ENCODE measurements at regions not wholly inside any gene's neighbourhood (a gene's known extent, or its start where the extent isn't known, plus 50 kb on each side); places are given as distances from the start of the nearest gene placed in this dataset.

GRCh38 chr2:63763391-63763941 is 78.2 kb upstream of the UGP2 start:
- Mint-ChIP-seq H3K27ac (no peak overlapping the region), H3K4me3 (no peak overlapping the region), H3K27me3 (no peaks in the 10 kb centered on the region), H3K36me3 (ENCODE audit: low read depth) (no peaks in the 10 kb centered on the region), H3K9me3 (no peaks in the 10 kb centered on the region), H3K4me1 (ENCODE audit: low read depth) (no peaks in the 10 kb centered on the region)
- intact Hi-C loops (cut with micrococcal nuclease), result no loop called here

- Mint-ChIP-seq H3K27ac (no peak overlapping the region), H3K4me3 (no peak overlapping the region), H3K27me3 (no peaks in the 10 kb centered on the region), H3K9me3 (no peaks in the 10 kb centered on the region), H3K4me1 (ENCODE audit: low read depth) (no peaks in the 10 kb centered on the region), H3K36me3 (ENCODE audit: low read depth) (no peaks in the 10 kb centered on the region)
- intact Hi-C loops (cut with micrococcal nuclease), result no loop called here
Measured at GRCh38 chr2:63764630-63765029, 77.1 kb upstream of the UGP2 start.

- H3K36me3 Mint-ChIP-seq (ENCODE audit: low read depth), result no peaks in the 10 kb centered on the region
- intact Hi-C loops (cut with micrococcal nuclease), result no loop called here
Measured at GRCh38 chr2:63765117-63765516, 76.6 kb upstream of the UGP2 start.

GRCh38 chr2:63767307-63767706 is 74.4 kb upstream of the UGP2 start:
- H3K4me1 Mint-ChIP-seq (ENCODE audit: low read depth), result no peaks in the 10 kb centered on the region
- no peak overlapping the region for H3K4me3 Mint-ChIP-seq
- no peak overlapping the region for H3K27ac Mint-ChIP-seq
- no peaks in the 10 kb centered on the region for H3K36me3 Mint-ChIP-seq (ENCODE audit: low read depth)
- H3K27me3 Mint-ChIP-seq, result no peaks in the 10 kb centered on the region
- no peaks in the 10 kb centered on the region for H3K9me3 Mint-ChIP-seq
- intact Hi-C loops (cut with micrococcal nuclease), result no loop called here

More at GRCh38 chr2:63765117-63765516, 76.6 kb upstream of the UGP2 start:
- no peak overlapping the region for H3K4me3 Mint-ChIP-seq
- no peak overlapping the region for H3K27ac Mint-ChIP-seq
- no peaks in the 10 kb centered on the region for H3K27me3 Mint-ChIP-seq
- no peaks in the 10 kb centered on the region for H3K9me3 Mint-ChIP-seq
- H3K4me1 Mint-ChIP-seq (ENCODE audit: low read depth), result no peaks in the 10 kb centered on the region

GRCh38 chr2:63768051-63768450 is 73.6 kb upstream of the UGP2 start:
- Mint-ChIP-seq H3K27me3 (no peaks in the 10 kb centered on the region), H3K27ac (no peak overlapping the region), H3K4me3 (no peak overlapping the region), H3K36me3 (ENCODE audit: low read depth) (no peaks in the 10 kb centered on the region), H3K4me1 (ENCODE audit: low read depth) (no peaks in the 10 kb centered on the region), H3K9me3 (no peaks in the 10 kb centered on the region)
- intact Hi-C loops (cut with micrococcal nuclease), result no loop called here

- Mint-ChIP-seq H3K9me3 (no peaks in the 10 kb centered on the region), H3K4me1 (ENCODE audit: low read depth) (no peaks in the 10 kb centered on the region), H3K36me3 (ENCODE audit: low read depth) (no peaks in the 10 kb centered on the region), H3K27me3 (no peaks in the 10 kb centered on the region), H3K27ac (no peak overlapping the region), H3K4me3 (no peak overlapping the region)
- intact Hi-C loops (cut with micrococcal nuclease), result no loop called here
Measured at GRCh38 chr2:63769915-63770314, 71.8 kb upstream of the UGP2 start.

GRCh38 chr2:63772061-63772460 is 69.6 kb upstream of the UGP2 start:
- Mint-ChIP-seq H3K9me3 (peaks cover 8% of the 10 kb centered on the region), H3K27me3 (no peaks in the 10 kb centered on the region), H3K4me3 (no peak overlapping the region), H3K36me3 (ENCODE audit: low read depth) (no peaks in the 10 kb centered on the region), H3K27ac (no peak overlapping the region), H3K4me1 (ENCODE audit: low read depth) (no peaks in the 10 kb centered on the region)
- intact Hi-C loops (cut with micrococcal nuclease), result no loop called here

GRCh38 chr2:63775191-63775590 is 66.5 kb upstream of the UGP2 start:
- Mint-ChIP-seq H3K9me3 (peaks cover 19% of the 10 kb centered on the region), H3K4me1 (ENCODE audit: low read depth) (peaks cover 10% of the 10 kb centered on the region), H3K36me3 (ENCODE audit: low read depth) (no peaks in the 10 kb centered on the region), H3K27me3 (no peaks in the 10 kb centered on the region), H3K4me3 (no peak overlapping the region), H3K27ac (no peak overlapping the region)
- intact Hi-C loops (cut with micrococcal nuclease), result no loop called here

- Mint-ChIP-seq H3K36me3 (ENCODE audit: low read depth) (no peaks in the 10 kb centered on the region), H3K4me1 (ENCODE audit: low read depth) (peaks cover 10% of the 10 kb centered on the region), H3K27me3 (no peaks in the 10 kb centered on the region), H3K27ac (no peak overlapping the region), H3K4me3 (no peak overlapping the region), H3K9me3 (peaks cover 19% of the 10 kb centered on the region)
- intact Hi-C loops (cut with micrococcal nuclease), result no loop called here
Measured at GRCh38 chr2:63776382-63776781, 65.3 kb upstream of the UGP2 start.

GRCh38 chr2:63777816-63778215 is 63.9 kb upstream of the UGP2 start:
- Mint-ChIP-seq H3K4me3 (no peak overlapping the region), H3K27ac (peak overlapping the region; percentile 40), H3K4me1 (ENCODE audit: low read depth) (peaks cover 10% of the 10 kb centered on the region), H3K36me3 (ENCODE audit: low read depth) (no peaks in the 10 kb centered on the region), H3K9me3 (peaks cover 19% of the 10 kb centered on the region), H3K27me3 (no peaks in the 10 kb centered on the region)
- intact Hi-C loops (cut with micrococcal nuclease), result no loop called here

- intact Hi-C loops (cut with micrococcal nuclease), result no loop called here
- peaks cover 10% of the 10 kb centered on the region for H3K4me1 Mint-ChIP-seq (ENCODE audit: low read depth)
- peak overlapping the region; percentile 40 for H3K27ac Mint-ChIP-seq
- no peak overlapping the region for H3K4me3 Mint-ChIP-seq
- peaks cover 19% of the 10 kb centered on the region for H3K9me3 Mint-ChIP-seq
- H3K27me3 Mint-ChIP-seq, result no peaks in the 10 kb centered on the region
- no peaks in the 10 kb centered on the region for H3K36me3 Mint-ChIP-seq (ENCODE audit: low read depth)
Measured at GRCh38 chr2:63778391-63778790, 63.3 kb upstream of the UGP2 start.

GRCh38 chr2:63780518-63781155 is 61.1 kb upstream of the UGP2 start:
- Mint-ChIP-seq H3K27me3 (no peaks in the 10 kb centered on the region), H3K27ac (no peak overlapping the region), H3K4me3 (no peak overlapping the region), H3K9me3 (peaks cover 19% of the 10 kb centered on the region), H3K4me1 (ENCODE audit: low read depth) (peaks cover 14% of the 10 kb centered on the region), H3K36me3 (ENCODE audit: low read depth) (no peaks in the 10 kb centered on the region)
- intact Hi-C loops (cut with micrococcal nuclease), result no loop called here

- Mint-ChIP-seq H3K27me3 (no peaks in the 10 kb centered on the region), H3K4me3 (no peak overlapping the region), H3K9me3 (no peaks in the 10 kb centered on the region), H3K36me3 (ENCODE audit: low read depth) (no peaks in the 10 kb centered on the region), H3K27ac (no peak overlapping the region), H3K4me1 (ENCODE audit: low read depth) (peaks cover 4% of the 10 kb centered on the region)
- intact Hi-C loops (cut with micrococcal nuclease), result no loop called here
Measured at GRCh38 chr2:63784461-63784860, 57.2 kb upstream of the UGP2 start.

- no peaks in the 10 kb centered on the region for H3K27me3 Mint-ChIP-seq
- no peaks in the 10 kb centered on the region for H3K36me3 Mint-ChIP-seq (ENCODE audit: low read depth)
- intact Hi-C loops (cut with micrococcal nuclease), result no loop called here
- no peaks in the 10 kb centered on the region for H3K9me3 Mint-ChIP-seq
- H3K27ac Mint-ChIP-seq, result no peak overlapping the region
- H3K4me3 Mint-ChIP-seq, result no peak overlapping the region
- peaks cover 6% of the 10 kb centered on the region for H3K4me1 Mint-ChIP-seq (ENCODE audit: low read depth)
Measured at GRCh38 chr2:63785096-63785495, 56.6 kb upstream of the UGP2 start.

- H3K27me3 Mint-ChIP-seq, result no peaks in the 10 kb centered on the region
- H3K27ac Mint-ChIP-seq, result no peak overlapping the region
- no peaks in the 10 kb centered on the region for H3K9me3 Mint-ChIP-seq
- no peaks in the 10 kb centered on the region for H3K36me3 Mint-ChIP-seq (ENCODE audit: low read depth)
- H3K4me1 Mint-ChIP-seq (ENCODE audit: low read depth), result peaks cover 19% of the 10 kb centered on the region
- intact Hi-C loops (cut with micrococcal nuclease), result no loop called here
- no peak overlapping the region for H3K4me3 Mint-ChIP-seq
Measured at GRCh38 chr2:63786471-63786870, 55.2 kb upstream of the UGP2 start.
